Activated CD4-positive, alpha-beta T cell treated with anti-CD3 and anti-CD28 coated beads, Interleukin-2, Interleukin-6, amounts not matched to agents 100 ng/mL and 50 ng/mL, durations not matched to agents 16 hours and 8 hours (primary cell): ENCODE measurements at regions not wholly inside any gene's neighbourhood (a gene's known extent, or its start where the extent isn't known, plus 50 kb on each side); places are given as distances from the start of the nearest gene placed in this dataset.
"Not testable (repeated sequence)": the region's sequence is repeated elsewhere in the genome, so short reads cannot be mapped to it uniquely, and the experiment has no call there.

Experiments used
- DNase-seq: peaks from one replicate; pipeline ENCODE4 v3.0.0-alpha.2; 2020

DNA sequence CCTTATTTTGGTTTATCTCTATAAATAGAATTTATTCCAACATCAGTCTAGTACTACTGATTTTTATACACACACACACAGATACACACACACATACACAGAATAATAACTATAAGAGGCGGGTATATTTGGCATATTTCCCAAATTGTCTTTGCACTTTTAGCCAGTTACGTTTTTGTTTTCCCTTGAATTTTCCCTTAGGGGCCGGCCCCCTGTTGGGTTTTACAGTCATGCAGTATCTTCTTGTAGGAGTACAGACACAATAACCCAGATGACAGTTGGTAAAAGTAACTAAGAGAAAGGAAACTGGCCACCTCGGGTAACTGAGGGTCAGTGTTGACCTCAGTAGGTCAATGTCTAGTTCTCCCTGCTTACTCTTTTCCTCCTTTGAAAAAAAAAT is 50.9 kb downstream of the DISP1 start:
- no peak for DNase-seq

DNA sequence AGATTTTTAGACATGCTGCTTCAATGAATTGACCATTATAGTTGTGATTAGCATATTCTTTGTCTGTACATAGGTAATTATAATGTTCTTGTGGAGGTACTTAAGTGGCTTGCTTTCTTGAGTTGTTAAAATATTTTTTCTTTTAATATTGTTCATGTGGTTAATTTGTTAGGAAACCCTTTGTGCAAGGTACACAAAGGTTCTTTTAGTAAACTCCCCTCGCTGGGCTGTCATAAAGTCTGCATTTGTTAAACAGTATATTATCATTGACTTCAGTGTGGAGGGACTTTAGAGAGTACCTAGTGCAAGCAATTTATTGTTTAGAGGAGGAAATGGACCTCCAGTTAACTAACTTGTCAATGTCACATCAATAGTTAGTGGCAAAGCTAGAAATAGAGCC is 52.5 kb downstream of the DISP1 start:
- DNase-seq: no peak

DNA sequence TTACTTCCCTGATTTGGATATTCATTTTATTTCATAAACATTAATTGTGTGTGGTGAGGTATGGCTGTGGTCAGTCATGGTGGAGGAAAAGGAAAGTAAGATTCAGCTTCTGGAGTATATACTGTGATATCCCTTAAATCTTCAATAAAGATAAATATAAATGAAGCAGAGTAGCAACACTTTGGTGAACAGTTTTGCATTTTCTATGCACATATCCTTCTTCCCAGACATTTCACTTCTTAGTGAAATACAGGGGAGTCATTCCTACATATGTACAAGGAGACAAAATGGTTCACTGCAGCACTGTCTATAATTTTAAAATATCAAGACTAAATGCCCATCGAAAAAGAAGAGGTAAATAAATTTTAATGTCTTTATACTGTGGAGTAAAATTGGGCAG is 61.3 kb downstream of the DISP1 start:
- no peak for DNase-seq

DNA sequence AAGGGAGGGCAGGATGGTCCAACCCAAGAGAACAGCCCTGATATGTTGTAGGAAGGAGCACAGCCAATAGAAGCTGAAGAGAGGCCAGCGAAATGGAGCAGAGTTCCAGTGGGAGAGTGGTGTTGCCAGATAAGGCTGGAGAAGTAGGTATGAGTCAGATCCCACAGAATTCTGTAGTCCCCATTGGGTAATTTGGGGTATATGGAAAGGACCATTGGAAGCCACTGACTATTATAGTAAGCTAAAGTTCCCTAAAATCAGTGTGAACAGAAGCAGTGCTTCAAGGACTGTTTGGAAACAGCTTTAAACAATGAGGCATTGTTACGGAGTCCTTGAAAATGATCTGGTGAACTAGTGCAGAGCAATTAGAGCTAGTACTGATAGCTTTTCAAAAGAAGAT is 63.0 kb downstream of the DISP1 start:
- no peak for DNase-seq

DNA sequence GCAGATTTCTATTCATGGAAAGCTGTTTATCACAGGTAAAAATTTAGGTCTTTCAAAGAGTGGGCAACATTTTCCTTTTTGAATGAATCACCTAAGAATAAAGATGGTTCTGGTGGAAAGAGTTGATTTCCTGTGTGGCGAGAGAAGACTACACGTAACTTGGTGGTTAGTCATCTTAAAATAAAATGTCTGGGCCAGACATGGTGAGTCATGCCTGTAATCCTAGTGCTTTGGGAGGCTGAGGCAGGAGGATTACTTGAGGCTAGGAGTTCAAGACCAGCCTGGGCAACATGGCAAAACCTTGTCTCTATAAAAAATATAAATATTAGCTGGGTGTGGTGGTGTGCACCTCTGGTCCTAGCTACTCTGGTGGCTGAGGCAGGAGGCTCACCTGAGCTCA is 65.7 kb downstream of the DISP1 start:
- peak; percentile 48 for DNase-seq

DNA sequence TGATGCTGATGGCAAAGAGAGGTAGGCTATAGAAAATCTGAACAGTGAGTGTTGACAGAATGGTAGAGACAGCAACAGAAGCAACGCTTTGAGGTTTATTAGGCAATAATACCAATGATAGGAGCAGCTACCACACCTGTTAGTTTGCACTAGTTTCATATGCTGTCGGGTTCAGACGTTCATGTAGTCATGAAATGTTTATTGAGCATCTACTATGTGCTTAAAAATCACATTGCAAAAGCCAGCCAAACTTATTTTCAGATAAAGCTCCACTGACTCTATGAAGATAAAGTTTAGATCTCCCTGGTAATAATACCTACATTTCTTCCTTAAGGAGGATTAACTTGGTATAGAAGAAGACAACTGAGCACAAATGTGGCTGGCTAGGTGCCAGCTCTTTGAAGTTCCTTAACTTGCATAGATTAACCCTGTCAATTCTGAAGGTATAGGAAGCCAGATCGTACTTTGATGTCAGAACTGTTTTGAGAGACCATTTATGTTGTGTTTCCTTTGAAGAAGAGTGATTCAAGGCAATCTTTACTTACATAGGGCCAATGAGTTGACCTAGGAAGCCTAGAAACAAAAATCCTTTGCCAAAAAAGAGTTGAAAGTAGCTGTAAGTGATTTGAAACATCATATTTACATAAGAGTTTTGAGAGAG is 71.5 kb downstream of the DISP1 start:
- no peak for DNase-seq

DNA sequence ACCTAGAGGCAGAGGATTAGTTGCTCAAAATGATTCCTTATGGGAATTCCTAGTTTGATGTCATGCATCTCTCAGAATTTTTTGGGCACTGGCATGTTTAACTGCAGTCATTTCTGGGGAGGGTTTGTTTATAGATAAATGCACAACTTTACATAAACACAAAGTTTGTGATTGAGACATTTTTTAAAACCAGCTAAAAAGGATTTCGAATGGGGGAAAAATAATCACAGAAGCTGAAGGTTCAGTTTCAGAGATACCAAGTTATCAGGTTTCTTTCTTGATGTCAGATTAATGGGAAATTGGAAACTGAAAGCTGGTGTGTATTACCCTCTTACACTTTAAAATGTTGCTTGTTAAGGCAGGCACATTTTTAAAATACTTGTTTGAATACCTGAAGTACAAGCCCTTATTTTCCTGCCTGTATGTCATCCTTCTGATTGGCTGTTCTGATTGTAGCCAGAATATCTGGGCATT is 72.1 kb downstream of the DISP1 start:
- no peak for DNase-seq

DNA sequence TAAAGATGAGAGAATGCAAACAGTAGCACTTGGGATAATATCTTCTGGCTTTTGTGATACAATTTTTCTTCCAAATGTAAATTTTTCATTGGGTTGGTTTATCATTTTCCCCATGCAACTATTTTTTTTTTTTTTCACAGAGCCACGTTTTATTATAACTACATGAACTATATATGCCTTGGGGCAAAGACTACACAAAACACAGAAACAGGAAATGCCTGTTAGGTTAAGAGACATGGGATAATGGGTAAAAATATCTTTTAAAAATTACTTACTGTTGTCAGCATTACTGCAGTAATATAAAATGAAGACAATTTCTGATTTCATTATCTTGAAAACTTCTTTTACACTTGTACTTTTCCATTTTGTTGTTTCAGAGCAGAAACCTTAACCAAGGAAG is 74.6 kb downstream of the DISP1 start:
- no peak for DNase-seq

DNA sequence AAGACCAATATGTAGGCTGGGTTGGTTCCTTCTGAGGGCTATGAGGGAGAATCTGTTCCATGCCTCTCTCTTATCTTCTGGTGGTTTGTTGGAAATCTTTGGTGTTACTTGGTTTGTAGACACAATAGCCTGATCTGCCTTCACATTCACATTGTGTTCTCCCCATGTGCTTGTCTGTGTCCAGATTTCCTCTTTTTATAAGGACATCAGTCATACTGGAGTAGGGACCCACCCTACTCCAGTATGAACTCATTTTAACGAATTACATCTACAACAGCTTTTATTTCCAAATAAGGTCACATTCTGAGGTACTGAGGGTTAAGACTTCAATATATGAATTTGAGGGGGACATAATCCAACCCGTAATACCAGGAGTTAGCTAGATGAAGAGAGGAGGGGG is 75.9 kb downstream of the DISP1 start:
- DNase-seq: no peak

DNA sequence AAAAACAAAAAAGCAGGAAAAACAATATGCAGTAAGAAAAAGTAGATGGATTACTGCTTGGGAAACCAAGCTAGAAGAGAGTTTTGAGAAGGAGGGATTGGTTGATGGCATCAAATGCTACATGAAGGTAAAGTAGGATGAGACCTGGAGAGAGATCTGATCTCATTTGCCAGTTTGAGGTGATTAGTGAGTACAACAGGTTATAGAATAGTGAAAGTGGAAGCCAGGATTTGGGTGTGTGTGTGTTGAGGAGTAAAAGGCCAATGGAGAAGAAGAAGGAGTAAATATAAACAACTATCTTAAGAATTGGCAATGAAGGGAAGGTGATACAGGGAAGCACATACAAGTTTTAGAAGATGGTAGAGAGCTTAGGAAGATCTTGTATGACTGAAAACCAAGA is 76.7 kb downstream of the DISP1 start:
- no peak for DNase-seq

DNA sequence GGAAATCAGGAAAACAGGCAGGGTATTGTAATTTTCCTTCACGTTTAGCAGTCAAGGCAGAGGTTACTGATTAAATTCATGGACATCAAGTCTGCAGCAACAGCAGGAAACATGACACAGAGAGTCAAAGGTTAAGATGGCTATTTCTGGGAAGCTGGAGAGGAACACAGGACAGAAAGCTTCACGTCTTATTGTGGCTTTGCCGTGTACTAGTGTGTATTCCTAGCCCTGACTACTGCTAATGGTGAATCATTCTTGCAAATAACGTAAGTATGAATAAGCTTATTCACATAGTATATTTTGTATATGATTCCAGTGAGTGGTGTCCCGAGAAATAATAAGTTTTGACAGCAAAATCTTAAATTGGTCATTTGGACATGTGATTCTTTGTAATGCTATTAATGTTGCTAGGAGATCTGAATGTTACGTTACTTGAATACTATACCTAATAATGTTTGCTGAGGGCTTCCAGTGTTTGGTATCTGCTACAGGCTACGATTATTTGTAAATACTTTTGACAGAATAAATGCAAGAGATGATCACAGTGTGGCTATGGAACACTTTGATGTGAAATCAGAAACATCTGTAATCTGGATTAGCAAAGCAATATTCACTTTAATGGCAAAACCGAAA is 77.4 kb downstream of the DISP1 start:
- DNase-seq: no peak

DNA sequence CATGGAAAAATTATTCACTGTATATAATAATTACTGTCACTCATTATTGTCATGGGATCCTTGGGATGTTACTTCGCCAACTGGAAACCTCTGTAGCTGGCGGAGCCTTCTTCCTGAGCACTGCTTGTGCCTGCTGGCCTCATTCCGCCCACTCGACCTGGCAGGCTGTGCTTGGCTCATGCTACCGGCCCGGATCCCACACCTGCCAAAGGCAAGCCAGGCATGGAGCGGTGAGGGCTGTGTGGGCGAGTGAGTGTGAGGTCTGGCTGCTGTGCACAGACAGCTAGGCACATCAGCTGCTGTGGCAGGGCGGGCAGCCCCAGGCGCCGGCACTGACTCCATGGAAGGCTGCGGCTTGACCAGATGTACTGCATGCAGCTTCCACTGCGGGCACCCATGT is 78.4 kb downstream of the DISP1 start:
- DNase-seq: no peak

DNA sequence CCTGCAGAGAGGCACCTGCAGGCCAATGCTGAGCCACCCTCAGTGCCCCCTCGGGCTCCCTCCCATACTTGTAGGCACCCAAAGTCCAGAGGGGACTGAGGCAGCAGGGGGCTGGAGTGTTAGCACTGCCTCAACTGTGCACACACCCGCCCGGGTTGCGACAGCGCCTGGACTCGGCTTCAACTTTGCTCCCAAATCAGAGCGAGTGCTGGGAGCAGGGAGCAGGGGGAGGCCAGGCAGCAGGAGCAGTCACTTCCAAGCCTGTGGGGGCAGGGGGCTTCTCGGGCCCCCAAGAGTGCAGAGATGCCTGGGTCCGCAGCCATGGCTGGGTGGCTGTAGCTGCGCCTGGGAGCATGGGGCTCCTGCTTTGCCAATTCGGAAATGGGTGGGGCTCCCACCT is 79.5 kb downstream of the DISP1 start:
- no peak for DNase-seq

DNA sequence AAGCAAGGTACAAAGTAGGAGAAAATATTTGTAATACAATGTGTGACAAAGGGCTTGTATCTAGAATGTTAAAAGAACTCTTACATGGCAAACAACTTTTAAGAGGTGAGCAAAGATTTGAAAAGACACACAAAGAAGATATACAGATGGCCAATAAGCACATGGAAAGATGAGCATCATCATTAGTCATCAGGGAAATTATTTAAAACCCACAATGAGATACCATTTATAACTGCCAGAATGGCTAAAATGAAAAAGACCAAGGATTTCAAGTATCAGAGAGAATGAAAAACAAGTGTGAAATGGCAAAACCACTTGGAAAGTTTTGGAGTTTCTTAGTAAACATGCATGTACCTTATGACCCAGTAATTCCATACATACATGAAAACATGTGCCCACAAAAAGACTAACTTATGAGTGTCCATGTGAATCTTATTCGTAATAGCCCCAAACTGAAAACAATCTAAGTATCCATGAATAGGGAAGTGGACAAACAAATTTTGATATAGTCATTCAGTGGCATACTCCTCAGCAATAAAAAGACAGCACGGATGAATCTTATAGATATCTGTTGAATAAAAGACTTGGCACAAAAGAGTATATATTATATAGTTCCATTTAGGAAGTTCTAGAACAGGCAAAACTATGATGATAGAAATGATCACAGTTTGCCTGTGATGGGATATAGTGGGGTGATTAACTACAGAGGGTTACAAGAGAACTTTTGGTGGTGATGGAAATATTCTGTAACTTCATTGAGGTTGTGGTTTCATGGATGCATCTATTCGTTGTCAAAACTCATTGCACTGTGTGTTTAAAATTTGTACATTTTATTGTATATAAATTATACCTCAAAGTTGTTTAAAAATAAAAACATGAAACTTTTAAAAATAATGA is 82.0 kb downstream of the DISP1 start:
- no peak for DNase-seq

DNA sequence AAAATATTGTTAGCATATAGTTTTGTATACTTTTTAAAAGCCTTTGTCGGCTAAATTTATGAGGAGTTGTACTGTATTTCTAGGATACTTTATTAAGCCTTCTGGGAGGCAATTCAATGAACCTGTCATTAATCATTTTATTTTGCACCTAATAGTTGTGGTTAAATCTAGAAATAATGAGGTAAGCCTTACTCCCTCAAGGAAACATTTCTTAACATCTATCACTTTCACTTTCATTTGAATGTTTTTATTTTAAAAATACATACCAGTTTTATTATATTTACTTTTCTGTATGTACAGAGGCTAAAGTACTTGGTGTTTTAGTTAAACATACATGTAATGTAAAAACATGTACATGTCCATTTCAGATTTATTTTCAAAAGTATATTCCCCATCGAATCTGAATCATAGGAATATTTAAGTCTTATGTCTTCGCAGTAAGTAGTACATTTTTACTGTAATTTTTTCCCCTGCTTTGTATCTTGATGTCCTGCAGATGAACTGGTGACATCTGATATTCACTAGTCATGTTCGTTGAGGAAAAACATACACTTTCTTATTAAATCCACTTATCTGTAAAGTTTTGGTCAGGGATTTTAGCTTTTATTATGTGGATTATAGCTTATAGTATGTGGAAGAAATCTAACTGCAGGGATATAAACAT is 82.8 kb downstream of the DISP1 start:
- no peak for DNase-seq

DNA sequence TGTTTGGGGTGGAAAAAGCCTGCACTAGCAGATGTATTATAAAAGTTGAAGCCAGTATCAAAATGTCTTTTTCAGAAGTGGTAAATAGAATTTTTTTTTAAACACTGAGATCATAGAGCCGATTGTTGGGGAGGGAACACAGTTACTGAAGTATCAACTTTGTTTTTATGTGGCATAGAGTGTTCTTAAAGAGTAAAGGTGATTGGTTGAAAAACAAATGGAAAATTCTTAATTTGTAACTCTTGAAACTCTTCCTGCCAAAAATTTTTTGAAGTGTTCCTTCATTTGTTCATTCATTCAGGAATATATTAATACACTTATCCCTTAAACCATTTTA is 83.3 kb downstream of the DISP1 start:
- DNase-seq: no peak

DNA sequence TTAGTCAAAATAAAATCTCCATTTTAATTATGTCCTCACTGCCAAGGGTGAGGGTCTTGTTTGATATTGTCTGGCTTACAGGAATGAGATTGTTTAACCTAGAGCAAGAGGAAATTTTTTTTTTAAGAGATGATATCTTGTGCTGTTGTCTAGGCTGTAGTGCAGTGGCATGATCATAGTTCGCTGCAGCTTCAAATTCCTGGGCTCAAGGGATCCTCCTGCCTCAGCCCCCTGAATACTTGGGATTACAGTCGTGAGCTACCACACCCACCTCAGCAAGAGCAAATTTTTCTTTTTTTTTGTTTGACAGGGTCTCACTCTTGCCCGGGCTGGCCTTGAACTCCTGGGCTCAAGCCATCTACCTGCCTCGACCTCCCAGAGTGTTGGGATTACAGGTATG is 84.6 kb downstream of the DISP1 start:
- DNase-seq: no peak

DNA sequence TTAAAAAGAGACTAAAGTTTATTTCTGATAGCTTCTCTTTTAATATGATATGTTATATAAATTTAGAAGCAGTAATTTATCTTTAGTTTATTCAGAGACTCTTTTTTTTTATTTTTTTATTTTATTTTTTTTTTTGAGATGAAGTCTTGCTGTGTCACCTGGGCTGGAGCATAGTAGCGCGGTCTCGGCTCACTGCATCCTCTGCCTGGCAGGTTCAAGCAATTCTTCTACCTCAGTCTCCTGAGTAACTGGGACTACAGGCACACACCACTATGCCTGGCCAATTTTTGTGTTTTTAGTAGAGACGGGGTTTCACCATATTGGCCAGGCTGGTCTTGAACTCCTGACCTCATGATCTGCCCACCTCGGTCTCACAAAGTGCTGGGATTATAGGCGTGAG is 89.6 kb downstream of the DISP1 start:
- no peak for DNase-seq

DNA sequence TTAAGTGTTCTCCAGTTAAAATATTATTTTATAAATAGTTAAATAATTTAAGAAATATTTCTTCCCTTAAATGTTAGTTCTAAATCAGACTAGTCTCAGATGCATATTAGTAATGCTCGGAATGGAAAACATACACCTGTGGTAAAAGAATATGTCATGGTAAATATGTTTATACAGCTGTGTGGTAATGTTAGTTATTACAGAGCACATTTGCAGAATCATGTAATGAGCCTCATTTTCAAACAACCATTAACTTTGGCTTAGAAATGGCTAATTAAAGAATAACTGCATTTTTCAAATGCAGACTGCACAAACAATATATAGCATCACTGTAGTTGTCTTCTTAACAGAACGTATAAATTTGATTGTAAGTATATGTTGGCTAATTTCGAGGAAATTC is 90.3 kb downstream of the DISP1 start:
- no peak for DNase-seq

DNA sequence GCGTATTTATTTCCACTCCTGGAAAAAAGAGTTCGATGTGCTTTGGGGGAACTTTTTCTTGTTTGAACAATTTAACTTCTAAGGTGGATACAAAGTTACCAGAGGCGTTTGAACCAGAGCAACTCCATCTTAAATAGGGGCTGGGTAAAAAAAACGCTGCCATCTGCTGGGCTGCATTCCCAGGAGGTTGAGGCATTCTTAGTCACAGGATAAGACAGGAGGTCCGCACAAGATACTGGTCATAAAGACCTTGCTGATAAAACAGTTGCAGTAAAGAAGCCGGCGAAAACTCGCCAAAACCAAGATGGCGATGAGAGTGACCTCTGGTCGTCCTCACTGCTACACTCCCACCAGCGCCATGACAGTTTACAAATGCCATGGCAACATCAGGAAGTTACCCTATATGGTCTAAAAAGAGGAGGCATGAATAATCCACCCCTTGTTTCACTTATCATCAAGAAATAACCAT is 91.5 kb downstream of the DISP1 start:
- DNase-seq: not testable (repeated sequence)

DNA sequence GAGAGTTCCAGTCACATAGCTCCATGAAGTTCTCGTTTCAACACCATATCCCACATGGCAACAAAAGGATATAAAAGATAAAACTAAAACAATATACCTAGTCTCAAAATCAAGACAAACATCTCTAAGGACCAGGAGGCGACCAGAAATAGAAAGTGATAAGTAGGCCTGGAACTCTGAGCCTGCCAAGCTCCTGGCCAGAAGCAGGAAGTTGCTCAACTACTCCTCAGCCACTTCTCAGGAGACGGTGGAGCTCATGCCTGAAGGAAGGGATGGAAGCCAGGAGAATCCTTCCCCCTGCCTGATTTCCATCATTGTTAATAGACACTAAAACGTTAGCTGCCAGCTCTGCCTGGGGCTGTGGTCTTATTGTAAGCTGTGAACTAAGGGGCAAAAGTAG is 94.7 kb downstream of the DISP1 start:
- DNase-seq: no peak

DNA sequence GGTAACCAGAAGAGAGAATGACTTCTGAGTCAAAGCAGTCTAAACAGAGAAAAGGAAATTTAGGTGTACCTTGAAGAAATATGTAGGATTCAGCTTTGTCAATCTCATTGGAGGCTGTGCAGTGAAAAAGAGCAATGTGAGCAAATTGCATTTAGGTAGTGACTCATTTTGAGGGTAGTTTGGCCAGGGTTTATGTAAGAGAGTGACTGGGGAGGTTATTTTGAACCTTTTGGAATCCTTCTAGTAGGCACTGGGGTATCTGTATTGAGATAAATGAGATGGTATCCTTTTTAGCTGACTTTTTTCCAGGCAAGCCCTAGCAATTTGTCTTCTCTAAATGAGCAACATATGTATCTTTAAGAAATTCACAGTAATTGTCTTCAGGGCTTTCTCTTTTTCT is 95.9 kb downstream of the DISP1 start:
- DNase-seq: peak; percentile 6

DNA sequence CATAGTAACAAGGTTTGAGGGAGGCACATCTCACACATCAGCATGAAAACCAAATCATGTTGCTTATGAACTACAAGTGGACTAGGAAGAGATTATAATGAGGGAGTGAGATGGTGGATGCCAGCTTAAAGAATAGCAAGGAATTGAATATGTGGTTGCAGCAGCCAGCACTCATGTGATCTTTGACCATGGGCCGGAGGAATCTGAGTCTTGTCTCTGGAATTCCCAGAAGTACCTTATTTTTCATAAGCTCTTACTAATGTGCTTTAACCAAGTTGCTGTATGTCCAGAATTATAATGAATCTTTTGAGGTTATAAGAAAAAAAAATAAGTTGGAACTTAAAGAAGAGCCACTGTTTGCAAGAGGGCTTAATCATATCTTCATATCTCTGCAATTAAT is 97.0 kb downstream of the DISP1 start:
- no peak for DNase-seq

DNA sequence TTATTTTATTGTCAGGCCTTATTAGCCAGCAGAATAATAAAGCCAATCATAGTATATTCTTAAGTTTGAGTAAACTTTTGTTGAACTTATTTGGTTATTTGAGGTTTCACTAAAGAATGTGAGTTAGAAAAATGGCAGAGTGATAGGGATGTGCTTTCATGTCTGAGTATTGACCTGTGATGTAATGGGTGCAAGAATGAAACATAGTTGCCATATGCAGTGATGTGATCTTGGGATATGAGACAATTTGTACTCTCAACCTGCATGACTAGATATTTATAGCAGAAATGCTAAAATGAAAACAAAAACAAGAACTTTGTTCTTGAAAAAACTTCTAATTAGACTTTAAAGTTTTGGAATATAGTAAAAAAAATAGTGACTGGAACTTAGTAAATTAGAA is 97.9 kb downstream of the DISP1 start:
- DNase-seq: no peak
